Subcutaneous abdominal adipose tissue (tissue), 5 donors: ENCODE measurements at regions not wholly inside any gene's neighbourhood (a gene's known extent, or its start where the extent isn't known, plus 50 kb on each side); places are given as distances from the start of the nearest gene placed in this dataset.

Source experiments
- H3K27ac ChIP-seq: one replicate; pipeline ENCODE4 v1.7.0; 2013; ENCODE audit warnings: low read depth, mild to moderate bottlenecking, inconsistent platforms, low read length, moderate library complexity
- H3K27me3 ChIP-seq, 5 donors: one replicate each; pipeline ENCODE4 v1.7.0; 2013; ENCODE audit warnings: low read length in 5 of 5, inconsistent platforms in 1 of 5; ENCODE audit not compliant: control insufficient read depth in 5 of 5, insufficient read depth in 4 of 5
- H3K36me3 ChIP-seq, 5 donors: one replicate each; pipeline ENCODE4 v1.7.0; 2013; ENCODE audit warnings: low read length in 5 of 5; ENCODE audit not compliant: control insufficient read depth in 5 of 5, insufficient read depth in 5 of 5
- H3K4me1 ChIP-seq, 5 donors: one replicate each; pipeline ENCODE4 v1.7.0; 2013; ENCODE audit warnings: low read length in 5 of 5, mild to moderate bottlenecking in 3 of 5, moderate library complexity in 1 of 5; ENCODE audit not compliant: control insufficient read depth in 5 of 5, insufficient read depth in 5 of 5
- H3K4me3 ChIP-seq, 5 donors: one replicate each; pipeline ENCODE4 v1.7.0; 2013; ENCODE audit warnings: low read length in 5 of 5, low read depth in 1 of 5
- H3K9ac ChIP-seq, 5 donors: one replicate each; pipeline ENCODE4 v1.7.0; 2013; ENCODE audit warnings: low read length in 5 of 5, mild to moderate bottlenecking in 4 of 5, moderate library complexity in 3 of 5
- H3K9me3 ChIP-seq, 5 donors: one replicate each; pipeline ENCODE4 v1.7.0; 2013; ENCODE audit warnings: low read length in 5 of 5; ENCODE audit not compliant: control insufficient read depth in 5 of 5
- donor health status: healthy.
- donor health status: healthy.
- donor health status: healthy.
- donor health status: healthy.
- donor health status: healthy.

- no peaks in the 10 kb centered on the region for H3K9me3 ChIP-seq
- H3K4me1 ChIP-seq = peaks cover 0 to 3% (median 0%) of the 10 kb centered on the region in 5 donors
- no peak overlapping the region for H3K4me3 ChIP-seq
- no peaks in the 10 kb centered on the region for H3K36me3 ChIP-seq
- no peaks in the 10 kb centered on the region for H3K27me3 ChIP-seq
- H3K27ac ChIP-seq = no peak overlapping the region
- no peak overlapping the region for H3K9ac ChIP-seq
Measured at GRCh38 chr10:128725531-128725930, 599.3 kb upstream of the MKI67 start.

GRCh38 chr10:128727114-128727513, 600.9 kb upstream of the MKI67 start:
- H3K9ac ChIP-seq = no peak overlapping the region
- peaks cover 0 to 3% (median 0%) of the 10 kb centered on the region in 5 donors for H3K4me1 ChIP-seq
- no peak overlapping the region for H3K27ac ChIP-seq
- H3K27me3 ChIP-seq = no peaks in the 10 kb centered on the region
- H3K4me3 ChIP-seq = no peak overlapping the region
- no peaks in the 10 kb centered on the region for H3K36me3 ChIP-seq
- H3K9me3 ChIP-seq = no peaks in the 10 kb centered on the region

- no peak overlapping the region for H3K9ac ChIP-seq
- no peak overlapping the region for H3K27ac ChIP-seq
- H3K4me1 ChIP-seq = peaks cover 0 to 3% (median 0%) of the 10 kb centered on the region in 5 donors
Measured at GRCh38 chr10:128729910-128730420, 603.7 kb upstream of the MKI67 start.

GRCh38 chr10:128730922-128731321, 604.7 kb upstream of the MKI67 start:
- H3K9ac ChIP-seq = no peak overlapping the region
- no peak overlapping the region for H3K27ac ChIP-seq
- H3K4me3 ChIP-seq = no peak overlapping the region
- H3K27me3 ChIP-seq = peaks cover 0 to 7% (median 0%) of the 10 kb centered on the region in 5 donors
- no peaks in the 10 kb centered on the region for H3K9me3 ChIP-seq
- peaks cover 0 to 3% (median 0%) of the 10 kb centered on the region in 5 donors for H3K4me1 ChIP-seq
- H3K36me3 ChIP-seq = no peaks in the 10 kb centered on the region

More at GRCh38 chr10:128729910-128730420, 603.7 kb upstream of the MKI67 start:
- no peak overlapping the region for H3K4me3 ChIP-seq
- peaks cover 0 to 7% (median 0%) of the 10 kb centered on the region in 5 donors for H3K27me3 ChIP-seq
- H3K9me3 ChIP-seq = no peaks in the 10 kb centered on the region
- no peaks in the 10 kb centered on the region for H3K36me3 ChIP-seq

- no peak overlapping the region for H3K4me3 ChIP-seq
- no peak overlapping the region for H3K9ac ChIP-seq
- H3K27ac ChIP-seq = no peak overlapping the region
- H3K36me3 ChIP-seq = no peaks in the 10 kb centered on the region
- H3K9me3 ChIP-seq = no peaks in the 10 kb centered on the region
- peaks cover 0 to 3% (median 0%) of the 10 kb centered on the region in 5 donors for H3K4me1 ChIP-seq
- peaks cover 0 to 7% (median 0%) of the 10 kb centered on the region in 5 donors for H3K27me3 ChIP-seq
Measured at GRCh38 chr10:128734161-128734560, 607.9 kb upstream of the MKI67 start.

- no peak overlapping the region for H3K27ac ChIP-seq
Measured at GRCh38 chr10:128734734-128735133, 608.5 kb upstream of the MKI67 start.

GRCh38 chr10:128735996-128736395, 609.8 kb upstream of the MKI67 start:
- Histone ChIP-seq H3K27me3 (peaks cover 0 to 9% (median 0%) of the 10 kb centered on the region in 5 donors), H3K27ac (no peak overlapping the region), H3K4me3 (no peak overlapping the region), H3K36me3 (no peaks in the 10 kb centered on the region), H3K9ac (no peak overlapping the region), H3K4me1 (no peaks in the 10 kb centered on the region), H3K9me3 (no peaks in the 10 kb centered on the region)

More at GRCh38 chr10:128734734-128735133, 608.5 kb upstream of the MKI67 start:
- Histone ChIP-seq H3K27me3 (peaks cover 0 to 7% (median 0%) of the 10 kb centered on the region in 5 donors), H3K36me3 (no peaks in the 10 kb centered on the region), H3K9ac (no peak overlapping the region), H3K9me3 (no peaks in the 10 kb centered on the region), H3K4me3 (no peak overlapping the region), H3K4me1 (peaks cover 0 to 3% (median 0%) of the 10 kb centered on the region in 5 donors)

- Histone ChIP-seq H3K4me3 (no peak overlapping the region), H3K9me3 (no peaks in the 10 kb centered on the region), H3K9ac (no peak overlapping the region), H3K4me1 (no peaks in the 10 kb centered on the region), H3K27me3 (peaks cover 0 to 9% (median 0%) of the 10 kb centered on the region in 5 donors), H3K36me3 (no peaks in the 10 kb centered on the region), H3K27ac (no peak overlapping the region)
Measured at GRCh38 chr10:128738386-128738915, 612.2 kb upstream of the MKI67 start.

GRCh38 chr10:128739930-128740329, 613.7 kb upstream of the MKI67 start:
- Histone ChIP-seq H3K9ac (no peak overlapping the region), H3K36me3 (no peaks in the 10 kb centered on the region), H3K27ac (no peak overlapping the region), H3K4me1 (no peaks in the 10 kb centered on the region), H3K9me3 (no peaks in the 10 kb centered on the region), H3K4me3 (no peak overlapping the region), H3K27me3 (peaks cover 0 to 5% (median 0%) of the 10 kb centered on the region in 5 donors)

- Histone ChIP-seq H3K4me1 (no peaks in the 10 kb centered on the region), H3K9ac (no peak overlapping the region), H3K9me3 (no peaks in the 10 kb centered on the region), H3K4me3 (no peak overlapping the region), H3K27me3 (peaks cover 0 to 7% (median 0%) of the 10 kb centered on the region in 5 donors), H3K27ac (no peak overlapping the region), H3K36me3 (no peaks in the 10 kb centered on the region)
Measured at GRCh38 chr10:128741180-128741579, 615.0 kb upstream of the MKI67 start.
